ENCODE measurements at regions not wholly inside any gene's neighbourhood (a gene's known extent, or its start where the extent isn't known, plus 50 kb on each side); places are given as distances from the start of the nearest gene placed in this dataset.

GRCh38 chrX:127578395-127578794 lies 473.8 kb downstream of the ACTRT1 start:
- TF ChIP-seq CEBPB (IDR thresholded peaks at IDR 0.05) (no peak), CHD4 (IDR thresholded peaks at IDR 0.05; ENCODE audit: borderline replicate concordance) (no peak), BHLHE40 (IDR thresholded peaks at IDR 0.05; ENCODE audit: low read depth, low read length) (no peak), JUNB (IDR thresholded peaks at IDR 0.05) (no peak), POLR2A (IDR thresholded peaks at IDR 0.05; ENCODE audit: low read length) (no peak)
- TF ChIP-seq, protein P1, sequence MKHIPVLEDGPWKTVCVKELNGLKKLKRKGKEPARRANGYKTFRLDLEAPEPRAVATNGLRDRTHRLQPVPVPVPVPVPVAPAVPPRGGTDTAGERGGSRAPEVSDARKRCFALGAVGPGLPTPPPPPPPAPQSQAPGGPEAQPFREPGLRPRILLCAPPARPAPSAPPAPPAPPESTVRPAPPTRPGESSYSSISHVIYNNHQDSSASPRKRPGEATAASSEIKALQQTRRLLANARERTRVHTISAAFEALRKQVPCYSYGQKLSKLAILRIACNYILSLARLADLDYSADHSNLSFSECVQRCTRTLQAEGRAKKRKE (CRISPR knock-in tag; IDR thresholded peaks at IDR 0.05; ENCODE audit: low read depth) = no peak
